Natural killer cell treated with Interleukin-12 subunit alpha and Interleukin-12 subunit beta and Interleukin-15 and Interleukin-18, amount 100 ng/mL, for 72 hours (primary cell): ENCODE measurements at regions not wholly inside any gene's neighbourhood (a gene's known extent, or its start where the extent isn't known, plus 50 kb on each side); places are given as distances from the start of the nearest gene placed in this dataset.

Experiments used
- ATAC-seq, 2 donors: fragments of 150-1000 bp; cut with Tn5 transposase in 1 of 2; sonication (Bioruptor Pico), chemical (Tn5 transposase) in 1 of 2; 2 replicates each; pipeline ENCODE4 v1.10.0; 2021
- DNase-seq: peaks from one replicate; pipeline ENCODE4 v3.0.0; 2022; ENCODE audit warnings: low spot score
- H3K27ac Mint-ChIP-seq, 2 donors: 1 replicate in 1 of 2; 2 replicates in 1 of 2; pipeline ENCODE4 v1.8.0; 2022; ENCODE audit warnings: mixed read lengths in 2 of 2, mild to moderate bottlenecking in 1 of 2, moderate library complexity in 1 of 2
- H3K27me3 Mint-ChIP-seq, 2 donors: 1 replicate in 1 of 2; 2 replicates in 1 of 2; pipeline ENCODE4 v1.8.0; 2022; ENCODE audit warnings: mixed read lengths in 2 of 2
- H3K36me3 Mint-ChIP-seq: one replicate; pipeline ENCODE4 v1.8.0; 2022; ENCODE audit warnings: mixed read lengths
- H3K4me1 Mint-ChIP-seq, 2 donors: 1 replicate in 1 of 2; 2 replicates in 1 of 2; pipeline ENCODE4 v1.8.0; 2022; ENCODE audit warnings: low read depth in 2 of 2, mixed read lengths in 2 of 2, mild to moderate bottlenecking in 1 of 2
- H3K4me3 Mint-ChIP-seq: one replicate; pipeline ENCODE4 v1.8.0; 2022; ENCODE audit warnings: mixed read lengths
- H3K9me3 Mint-ChIP-seq: 2 replicates; pipeline ENCODE4 v1.8.0; 2022; ENCODE audit warnings: mixed read lengths

- peaks cover 14 to 15% of the 10 kb centered on the region in 2 donors for H3K27me3 Mint-ChIP-seq
- no peaks in the 10 kb centered on the region for H3K9me3 Mint-ChIP-seq
- no peaks in the 10 kb centered on the region for H3K4me1 Mint-ChIP-seq
- no peak for DNase-seq
- H3K27ac Mint-ChIP-seq, result no peak overlapping the region
- H3K36me3 Mint-ChIP-seq, result peaks cover 5% of the 10 kb centered on the region
- H3K4me3 Mint-ChIP-seq, result no peak overlapping the region
- ATAC-seq, result no peak
Measured at GRCh38 chr13:43991773-43992201, 112.1 kb downstream of the LACC1 start.

- Mint-ChIP-seq H3K4me1 (no peaks in the 10 kb centered on the region), H3K4me3 (no peak overlapping the region), H3K36me3 (peaks cover 5% of the 10 kb centered on the region), H3K9me3 (no peaks in the 10 kb centered on the region), H3K27ac (no peak overlapping the region), H3K27me3 (peaks cover 14 to 15% of the 10 kb centered on the region in 2 donors)
- no peak for ATAC-seq
- no peak for DNase-seq
Measured at GRCh38 chr13:43992211-43992610, 112.5 kb downstream of the LACC1 start.

- peaks cover 13 to 17% of the 10 kb centered on the region in 2 donors for H3K27me3 Mint-ChIP-seq
- no peak overlapping the region for H3K4me3 Mint-ChIP-seq
- peaks cover 5% of the 10 kb centered on the region for H3K36me3 Mint-ChIP-seq
- no peak overlapping the region for H3K27ac Mint-ChIP-seq
- ATAC-seq (no peak), DNase-seq (no peak)
- H3K9me3 Mint-ChIP-seq, result no peaks in the 10 kb centered on the region
- no peaks in the 10 kb centered on the region for H3K4me1 Mint-ChIP-seq
Measured at GRCh38 chr13:43994999-43995859, 115.5 kb downstream of the LACC1 start.

DNA sequence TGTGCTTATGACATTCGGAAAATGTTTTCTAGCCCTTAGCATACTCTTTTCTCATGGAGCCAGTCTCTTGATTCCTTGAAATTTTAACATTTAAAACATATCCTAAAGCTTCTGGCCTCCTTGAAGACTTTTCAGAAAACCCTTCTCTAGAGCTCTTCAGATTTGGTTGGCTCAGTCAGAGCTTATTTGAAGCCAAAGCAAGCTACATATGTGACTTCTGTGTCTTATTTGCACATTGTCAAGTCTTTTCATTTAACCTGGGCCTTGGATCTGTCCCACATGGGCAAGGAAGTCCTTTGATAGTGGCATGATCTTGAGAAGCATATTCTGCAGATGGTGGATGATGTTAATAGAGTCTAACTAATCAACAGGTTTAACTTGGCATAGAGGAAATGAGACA lies 116.5 kb downstream of the LACC1 start:
- no peak for DNase-seq
- H3K27ac Mint-ChIP-seq, result no peak overlapping the region
- H3K4me1 Mint-ChIP-seq, result no peaks in the 10 kb centered on the region
- ATAC-seq, result no peak
- H3K27me3 Mint-ChIP-seq, result peaks cover 15 to 20% of the 10 kb centered on the region in 2 donors
- no peak overlapping the region for H3K4me3 Mint-ChIP-seq
- H3K36me3 Mint-ChIP-seq, result peaks cover 5% of the 10 kb centered on the region
- H3K9me3 Mint-ChIP-seq, result no peaks in the 10 kb centered on the region

GRCh38 chr13:44003481-44003880 lies 123.8 kb downstream of the LACC1 start:
- no peaks in the 10 kb centered on the region for H3K36me3 Mint-ChIP-seq
- no peaks in the 10 kb centered on the region for H3K9me3 Mint-ChIP-seq
- no peak overlapping the region for H3K4me3 Mint-ChIP-seq
- peaks cover 7 to 43% of the 10 kb centered on the region in 2 donors for H3K27me3 Mint-ChIP-seq
- no peak for ATAC-seq
- H3K27ac Mint-ChIP-seq, result no peak overlapping the region
- no peaks in the 10 kb centered on the region for H3K4me1 Mint-ChIP-seq
- no peak for DNase-seq

GRCh38 chr13:44004878-44005277 lies 125.2 kb downstream of the LACC1 start:
- peaks cover 7 to 43% of the 10 kb centered on the region in 2 donors for H3K27me3 Mint-ChIP-seq
- DNase-seq, result no peak
- H3K36me3 Mint-ChIP-seq, result no peaks in the 10 kb centered on the region
- no peaks in the 10 kb centered on the region for H3K9me3 Mint-ChIP-seq
- no peak for ATAC-seq
- H3K27ac Mint-ChIP-seq, result no peak overlapping the region
- H3K4me1 Mint-ChIP-seq, result no peaks in the 10 kb centered on the region
- no peak overlapping the region for H3K4me3 Mint-ChIP-seq

DNA sequence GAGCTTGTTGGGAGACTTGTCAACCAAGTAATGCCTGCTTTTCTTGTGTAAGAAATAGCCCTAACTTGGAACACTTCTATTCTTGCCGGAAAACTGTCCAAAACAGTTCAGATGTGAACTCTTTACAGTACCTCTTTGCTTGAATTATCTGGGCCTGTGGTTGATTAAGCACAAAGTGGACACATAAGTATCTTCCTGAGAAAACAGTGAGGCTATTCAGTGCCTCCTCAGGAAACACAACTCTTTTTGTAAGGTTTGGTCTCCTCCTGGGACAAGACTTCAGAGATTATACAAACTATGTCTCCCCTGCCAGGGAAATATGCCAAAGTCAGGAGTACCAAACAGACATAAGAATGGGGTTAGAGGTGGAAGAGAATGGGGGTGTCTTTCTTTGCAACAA lies 127.7 kb downstream of the LACC1 start:
- Mint-ChIP-seq H3K4me1 (no peaks in the 10 kb centered on the region), H3K27ac (no peak overlapping the region), H3K4me3 (no peak overlapping the region), H3K36me3 (no peaks in the 10 kb centered on the region), H3K27me3 (peaks cover 7 to 33% of the 10 kb centered on the region in 2 donors), H3K9me3 (no peaks in the 10 kb centered on the region)
- no peak for DNase-seq
- ATAC-seq, result no peak

DNA sequence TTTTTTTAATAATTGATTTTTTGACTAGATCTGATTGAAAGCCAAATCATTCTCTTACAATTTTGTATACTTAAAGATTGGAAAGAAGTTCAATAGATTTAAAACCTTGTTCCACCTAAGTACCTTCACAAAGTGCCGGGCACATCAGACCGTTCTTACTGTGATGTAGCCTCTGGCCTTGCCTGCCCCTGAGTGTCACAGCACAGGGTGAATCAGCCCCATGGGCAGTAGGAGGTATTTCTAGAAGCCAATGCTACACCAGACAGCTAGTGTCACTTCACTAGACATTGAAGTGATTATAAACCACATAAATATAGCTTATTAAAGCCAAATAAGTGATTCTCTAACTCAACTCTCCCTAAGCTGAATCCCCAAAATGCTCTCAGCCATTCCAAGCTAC lies 131.3 kb downstream of the LACC1 start:
- Mint-ChIP-seq H3K36me3 (no peaks in the 10 kb centered on the region), H3K4me1 (no peaks in the 10 kb centered on the region), H3K9me3 (no peaks in the 10 kb centered on the region), H3K27ac (no peak overlapping the region), H3K27me3 (peaks cover 9 to 19% of the 10 kb centered on the region in 2 donors), H3K4me3 (no peak overlapping the region)
- DNase-seq (no peak), ATAC-seq (no peak)

DNA sequence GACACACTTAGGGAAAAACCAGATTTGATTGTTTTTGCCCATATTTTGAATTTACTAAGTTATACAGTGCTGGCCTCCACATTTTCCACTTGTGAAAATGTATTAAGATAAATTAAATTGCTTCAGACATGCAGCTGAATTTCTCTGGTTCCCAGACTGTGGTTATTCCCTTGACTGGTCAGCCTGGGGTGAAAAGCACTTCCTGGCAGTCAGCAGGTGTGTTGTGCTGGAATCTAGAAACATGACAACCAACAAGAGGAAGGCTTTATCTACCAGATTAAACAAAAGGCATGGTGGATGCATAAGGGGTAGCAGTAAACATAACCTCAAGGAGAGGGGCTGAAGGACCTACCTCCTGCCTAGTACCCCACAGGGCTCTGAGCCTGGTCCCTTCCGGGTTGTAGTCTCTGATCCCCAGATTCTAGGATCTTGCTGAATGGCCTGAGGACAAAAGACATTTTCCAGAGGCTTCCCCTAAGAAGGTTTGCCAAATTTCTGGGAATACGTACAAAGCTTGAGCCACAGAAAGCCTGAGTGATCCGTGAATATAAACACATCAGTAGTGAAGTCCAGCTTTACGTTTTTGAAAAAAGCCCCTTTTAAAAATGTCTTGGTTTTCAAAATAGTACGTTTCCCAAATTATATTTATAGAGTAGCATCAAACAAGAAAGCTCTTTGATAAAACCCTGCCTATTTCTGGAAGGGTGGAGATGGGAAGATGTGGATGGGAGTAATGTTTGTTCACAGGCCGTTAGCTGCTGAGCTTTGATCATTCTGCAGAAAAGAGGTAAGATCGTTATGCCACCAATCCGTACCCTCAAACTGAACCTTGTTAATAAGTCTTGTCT lies 133.4 kb downstream of the LACC1 start:
- Mint-ChIP-seq H3K9me3 (no peaks in the 10 kb centered on the region), H3K4me3 (no peak overlapping the region), H3K27me3 (peaks cover 6 to 13% of the 10 kb centered on the region in 2 donors), H3K4me1 (peaks cover 4 to 10% of the 10 kb centered on the region in 2 donors), H3K36me3 (no peaks in the 10 kb centered on the region), H3K27ac (no peak overlapping the region)
- no peak for ATAC-seq
- DNase-seq, result no peak

DNA sequence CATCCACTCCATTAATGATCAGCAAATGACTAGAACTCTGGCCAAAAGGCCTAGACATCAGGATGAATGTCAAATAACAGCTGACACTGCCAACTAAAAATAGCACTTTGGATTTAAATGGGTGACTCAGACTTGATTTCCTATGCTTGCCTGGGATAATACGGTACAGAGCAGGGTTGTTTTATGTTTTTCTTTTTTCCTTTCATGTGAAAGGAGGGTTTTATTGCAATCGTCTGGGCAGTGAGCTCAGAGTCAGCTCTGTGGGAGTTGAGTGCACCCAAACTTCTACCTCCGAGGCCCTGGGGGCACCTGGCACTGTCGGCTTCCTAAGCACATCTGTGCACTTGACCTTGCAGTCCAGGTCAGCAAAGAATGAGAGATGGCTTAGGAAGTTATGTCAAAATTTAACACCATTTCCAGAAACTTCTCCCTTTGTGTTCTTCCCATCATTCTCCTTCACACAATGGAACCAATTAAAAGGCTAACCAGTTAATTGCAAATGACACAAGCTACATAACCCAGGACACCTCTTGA lies 134.1 kb downstream of the LACC1 start:
- Mint-ChIP-seq H3K4me1 (peaks cover 6 to 12% of the 10 kb centered on the region in 2 donors), H3K9me3 (no peaks in the 10 kb centered on the region), H3K27ac (no peak overlapping the region), H3K27me3 (peaks cover 6 to 13% of the 10 kb centered on the region in 2 donors), H3K4me3 (no peak overlapping the region), H3K36me3 (no peaks in the 10 kb centered on the region)
- no peak for DNase-seq
- ATAC-seq, result no peak

DNA sequence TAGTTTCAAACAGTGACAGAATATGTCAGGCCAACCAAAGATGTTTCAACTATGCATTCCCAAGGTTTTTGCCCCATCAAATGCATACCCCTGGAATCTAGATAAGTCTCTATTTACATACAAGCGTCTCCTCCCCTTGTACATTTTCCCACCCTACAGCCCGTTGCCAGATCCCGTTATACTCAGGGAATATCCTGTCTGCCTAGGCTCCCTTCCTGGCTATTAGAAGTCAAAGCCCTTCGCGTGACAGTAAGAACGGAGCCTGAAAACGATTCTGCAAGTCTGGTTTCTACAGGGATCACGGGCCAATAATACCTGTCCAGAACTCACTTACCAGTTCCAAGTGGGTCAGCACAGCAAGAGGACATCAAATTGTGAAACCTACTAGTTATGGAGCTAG lies 134.8 kb downstream of the LACC1 start:
- DNase-seq (no peak), ATAC-seq (no peak)
- no peak overlapping the region for H3K27ac Mint-ChIP-seq
- H3K27me3 Mint-ChIP-seq, result peaks cover 6 to 13% of the 10 kb centered on the region in 2 donors
- peaks cover 6 to 12% of the 10 kb centered on the region in 2 donors for H3K4me1 Mint-ChIP-seq
- H3K4me3 Mint-ChIP-seq, result no peak overlapping the region
- no peaks in the 10 kb centered on the region for H3K36me3 Mint-ChIP-seq
- no peaks in the 10 kb centered on the region for H3K9me3 Mint-ChIP-seq

DNA sequence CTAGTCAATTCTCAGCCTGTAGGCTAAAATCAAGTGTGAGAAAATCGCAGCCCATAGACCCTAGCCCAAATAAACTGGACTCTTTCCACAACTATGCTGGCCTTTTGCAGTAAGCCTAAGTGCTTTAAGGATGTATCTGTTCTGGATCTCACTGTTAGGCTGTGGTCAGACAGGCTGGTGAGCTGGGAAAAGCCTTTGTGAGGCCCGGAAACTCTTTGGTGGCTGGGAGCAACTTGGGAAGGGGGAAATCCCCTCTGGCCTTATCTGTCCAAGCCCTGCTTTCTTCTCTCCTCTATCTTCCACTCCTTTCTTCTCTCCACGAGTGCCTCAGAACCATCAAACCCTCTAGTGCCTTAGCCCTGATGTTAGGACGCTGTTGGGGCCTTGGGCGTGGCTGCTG lies 135.4 kb downstream of the LACC1 start:
- ATAC-seq, result no peak
- H3K4me1 Mint-ChIP-seq, result peaks cover 6 to 12% of the 10 kb centered on the region in 2 donors
- DNase-seq, result no peak
- H3K4me3 Mint-ChIP-seq, result no peak overlapping the region
- H3K36me3 Mint-ChIP-seq, result no peaks in the 10 kb centered on the region
- H3K9me3 Mint-ChIP-seq, result no peaks in the 10 kb centered on the region
- no peak overlapping the region for H3K27ac Mint-ChIP-seq
- peaks cover 6 to 13% of the 10 kb centered on the region in 2 donors for H3K27me3 Mint-ChIP-seq

- no peak for ATAC-seq
- Mint-ChIP-seq H3K27ac (no peak overlapping the region), H3K4me3 (no peak overlapping the region), H3K27me3 (peaks cover 6 to 13% of the 10 kb centered on the region in 2 donors), H3K36me3 (no peaks in the 10 kb centered on the region), H3K9me3 (no peaks in the 10 kb centered on the region), H3K4me1 (peaks cover 6 to 12% of the 10 kb centered on the region in 2 donors)
- DNase-seq, result no peak
Measured at GRCh38 chr13:44015811-44016210, 136.1 kb downstream of the LACC1 start.
